GM18511 (cell line): ENCODE measurements at regions not wholly inside any gene's neighbourhood (a gene's known extent, or its start where the extent isn't known, plus 50 kb on each side); places are given as distances from the start of the nearest gene placed in this dataset.

Experiments used
- ATAC-seq: cut with Tn5 transposase; IDR thresholded peaks from one replicate; pipeline ENCODE4 v1.9.1; 2021; ENCODE audit warnings: mild to moderate bottlenecking, moderate library complexity; ENCODE audit not compliant: unreplicated experiment

- ATAC-seq = no peak
These were observed 356.0 kb upstream of the ISL1 start for GRCh38 chr5:51027271-51027670.

GRCh38 chr5:51028394-51028793 lies 354.9 kb upstream of the ISL1 start:
- no peak for ATAC-seq

DNA sequence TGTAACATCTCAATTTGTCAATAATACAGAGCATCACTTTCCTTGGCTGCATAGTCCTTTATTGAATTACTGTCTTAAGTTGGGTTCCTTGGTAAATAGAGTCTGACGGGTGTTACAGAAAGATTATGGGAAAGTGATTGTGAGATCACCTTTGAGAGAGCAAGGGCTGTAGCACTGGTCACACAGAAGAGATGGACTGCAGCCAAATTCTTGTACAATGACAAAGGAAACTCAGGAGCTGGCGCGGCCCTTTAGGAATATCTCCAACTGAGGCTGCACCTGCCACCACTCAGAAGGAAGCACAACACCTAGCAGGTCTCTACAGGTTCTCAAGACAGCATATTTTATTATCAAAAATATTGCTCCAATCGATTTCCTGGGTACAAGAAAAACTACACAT lies 350.0 kb upstream of the ISL1 start:
- ATAC-seq = no peak

- ATAC-seq = no peak
These were observed 348.9 kb upstream of the ISL1 start for GRCh38 chr5:51034222-51034901.

GRCh38 chr5:51039424-51040329 lies 343.6 kb upstream of the ISL1 start:
- ATAC-seq = no peak

- ATAC-seq = no peak
These were observed 339.5 kb upstream of the ISL1 start for GRCh38 chr5:51043745-51044144.

DNA sequence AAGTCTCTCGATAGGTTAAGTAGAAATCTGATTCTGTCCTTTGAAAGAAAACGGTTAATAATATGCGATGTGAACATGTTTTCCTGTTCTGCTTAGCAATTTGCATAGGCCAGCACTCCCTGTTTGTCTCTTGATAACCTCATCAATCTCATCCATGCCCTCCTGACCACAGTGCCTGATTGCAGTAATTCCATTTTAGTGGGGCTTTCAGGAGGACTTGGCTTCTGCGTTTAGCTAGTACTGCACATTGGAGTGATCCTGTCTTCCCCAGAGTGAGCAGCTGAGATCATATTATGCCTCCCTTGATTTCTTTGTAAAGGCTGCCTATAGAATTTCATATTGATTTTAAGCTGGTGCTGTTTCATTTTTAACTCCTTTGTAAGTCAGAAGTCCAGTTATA lies 335.9 kb upstream of the ISL1 start:
- no peak for ATAC-seq

- ATAC-seq = no peak
These were observed 329.9 kb upstream of the ISL1 start for GRCh38 chr5:51053361-51053760.

GRCh38 chr5:51060953-51061352 lies 322.3 kb upstream of the ISL1 start:
- ATAC-seq = no peak

DNA sequence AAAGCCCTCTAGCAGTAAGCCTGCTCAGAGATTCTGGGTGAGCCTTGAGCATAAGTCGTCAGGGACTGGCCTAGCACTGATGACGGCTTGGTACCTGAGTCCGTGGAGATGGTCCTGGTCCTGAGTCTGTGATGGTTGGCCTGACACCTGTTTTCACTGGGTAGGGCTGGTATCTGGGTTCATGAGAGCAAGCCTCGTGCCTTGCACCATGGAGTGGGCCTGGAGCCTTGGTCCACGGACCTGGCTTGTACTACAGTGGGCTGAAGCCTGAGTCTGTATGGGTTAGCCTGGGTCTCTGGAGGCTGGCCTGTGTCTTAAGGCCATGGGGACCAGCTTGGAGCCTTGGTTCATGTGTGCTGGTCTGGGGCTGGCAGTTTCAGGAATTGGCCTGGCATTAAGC lies 310.3 kb upstream of the ISL1 start:
- ATAC-seq = no peak

DNA sequence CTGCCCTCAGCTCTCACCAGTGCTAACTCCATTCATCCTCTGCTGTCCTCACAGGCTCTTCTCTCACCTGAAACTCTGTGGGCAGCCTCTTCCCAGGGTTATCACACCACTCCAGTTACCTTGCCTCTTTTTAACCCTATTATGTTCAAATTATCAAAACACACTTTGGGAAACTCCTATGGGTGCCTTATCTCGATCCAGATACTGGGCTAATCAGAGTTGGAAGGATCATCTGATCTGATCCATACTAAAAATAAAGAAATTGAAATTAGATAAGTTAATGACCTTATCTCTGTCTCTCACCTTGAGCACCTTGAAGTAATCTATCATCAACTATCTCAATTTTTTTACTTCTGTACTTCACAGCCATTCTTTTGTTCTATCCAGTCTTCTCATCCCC lies 300.5 kb upstream of the ISL1 start:
- ATAC-seq = no peak

- no peak for ATAC-seq
These were observed 291.4 kb upstream of the ISL1 start for GRCh38 chr5:51091816-51092215.

- ATAC-seq = no peak
These were observed 287.8 kb upstream of the ISL1 start for GRCh38 chr5:51095486-51095885.

GRCh38 chr5:51096859-51097258 lies 286.4 kb upstream of the ISL1 start:
- ATAC-seq = no peak

GRCh38 chr5:51099173-51099853 lies 283.9 kb upstream of the ISL1 start:
- no peak for ATAC-seq

GRCh38 chr5:51104556-51104955 lies 278.7 kb upstream of the ISL1 start:
- no peak for ATAC-seq

GRCh38 chr5:51109786-51110410 lies 273.4 kb upstream of the ISL1 start:
- no peak for ATAC-seq

- ATAC-seq = no peak
These were observed 252.0 kb upstream of the ISL1 start for GRCh38 chr5:51131266-51131665.

- ATAC-seq = no peak
These were observed 245.1 kb upstream of the ISL1 start for GRCh38 chr5:51138164-51138563.

GRCh38 chr5:51148437-51148836 lies 234.8 kb upstream of the ISL1 start:
- no peak for ATAC-seq

DNA sequence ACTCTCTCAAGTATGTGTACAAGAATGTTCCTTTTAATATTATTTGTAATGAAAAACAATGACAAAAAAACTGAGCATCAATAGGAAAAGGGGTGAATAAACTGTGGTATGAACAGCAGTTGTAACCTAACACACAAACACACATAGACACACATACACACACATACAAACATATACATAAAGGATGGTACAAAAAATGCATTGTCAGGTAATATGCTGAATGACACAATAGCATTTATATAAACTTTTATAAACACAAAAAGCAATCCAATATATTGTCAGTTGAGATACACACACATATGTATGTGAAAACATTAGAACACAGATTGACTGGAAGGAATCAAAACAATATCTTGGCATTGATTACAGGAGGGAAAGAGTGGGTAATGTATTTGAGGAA lies 227.0 kb upstream of the ISL1 start:
- no peak for ATAC-seq
